Fibroblast of lung (primary cell): ENCODE measurements at regions not wholly inside any gene's neighbourhood (a gene's known extent, or its start where the extent isn't known, plus 50 kb on each side); places are given as distances from the start of the nearest gene placed in this dataset.

ENCODE experiments used
- DNase-seq, 2 donors: peaks; one replicate each; pipeline versions ENCODE4 v3.0.0 to v3.0.0-alpha.2; 2010; ENCODE audit warnings: low read depth in 2 of 2
- H2AFZ ChIP-seq: 2 replicates; pipeline ENCODE4 v1.5.1; 2012; ENCODE audit warnings: low read length, control low read depth, inconsistent platforms
- H3K27ac ChIP-seq: 2 replicates; pipeline ENCODE4 v1.5.1; 2011; ENCODE audit warnings: low read length, control low read depth; ENCODE audit not compliant: insufficient read depth
- H3K27me3 ChIP-seq: 2 replicates; pipeline ENCODE4 v1.5.1; 2011; ENCODE audit warnings: mild to moderate bottlenecking, low read length; ENCODE audit not compliant: control insufficient read depth, insufficient read depth
- H3K36me3 ChIP-seq: 2 replicates; pipeline ENCODE4 v1.5.1; 2011; ENCODE audit warnings: low read length; ENCODE audit not compliant: control insufficient read depth, insufficient read depth
- H3K4me1 ChIP-seq: 2 replicates; pipeline ENCODE4 v1.5.1; 2011; ENCODE audit warnings: low read length; ENCODE audit not compliant: control insufficient read depth, insufficient read depth; ENCODE audit errors: extremely low read depth
- H3K4me2 ChIP-seq: 2 replicates; pipeline ENCODE4 v1.5.1; 2011; ENCODE audit warnings: low read length, control low read depth; ENCODE audit not compliant: insufficient read depth; ENCODE audit errors: extremely low read depth
- H3K4me3 ChIP-seq, 4 experiments: fragments of 200-600 bp in 1 of 4; sonication (generic) in 1 of 4; replicated peaks in 1 of 4; 2 replicates each; pipeline ENCODE4 v1.5.1; 2011 to 2016; ENCODE audit warnings: low read length in 4 of 4, low read depth in 3 of 4, mild to moderate bottlenecking in 3 of 4, control low read depth in 2 of 4, inconsistent platforms in 1 of 4, mixed read lengths in 1 of 4; ENCODE audit not compliant: insufficient read depth in 1 of 4; ENCODE audit errors: control extremely low read depth in 1 of 4
- H3K79me2 ChIP-seq: 2 replicates; pipeline ENCODE4 v1.5.1; 2012; ENCODE audit warnings: mild to moderate bottlenecking, low read length, inconsistent platforms; ENCODE audit not compliant: control insufficient read depth, insufficient read depth
- H3K9ac ChIP-seq: 2 replicates; pipeline ENCODE4 v1.5.1; 2011; ENCODE audit warnings: mild to moderate bottlenecking, low read length, control low read depth; ENCODE audit not compliant: insufficient read depth
- H3K9me3 ChIP-seq: 2 replicates; pipeline ENCODE4 v1.5.1; 2012; ENCODE audit warnings: low read depth, low read length; ENCODE audit not compliant: control insufficient read depth, insufficient read depth
- H4K20me1 ChIP-seq: 2 replicates; pipeline ENCODE4 v1.5.1; 2011; ENCODE audit warnings: low read length; ENCODE audit not compliant: control insufficient read depth, insufficient read depth; ENCODE audit errors: extremely low read depth
- CTCF ChIP-seq, 2 donors: IDR thresholded peaks in 1 of 2; conservative IDR thresholded peaks in 1 of 2; 1 replicate in 1 of 2; 2 replicates in 1 of 2; pipeline ENCODE4 v1.5.1; 2011 to 2012; ENCODE audit warnings: low read length in 2 of 2, control low read depth in 1 of 2, inconsistent platforms in 1 of 2, low read depth in 1 of 2, mild to moderate bottlenecking in 1 of 2
- EZH2 ChIP-seq: IDR thresholded peaks from 2 replicates; pipeline ENCODE4 v1.5.1; 2012; ENCODE audit warnings: low read length, control low read depth, mild to moderate bottlenecking; ENCODE audit errors: missing control alignments

GRCh38 chr10:65197935-65198334, 1676.7 kb downstream of the REEP3 start:
- H4K20me1 ChIP-seq = no peaks in the 10 kb centered on the region
- no peak overlapping the region for H2AFZ ChIP-seq
- no peaks in the 10 kb centered on the region for H3K4me1 ChIP-seq
- no peak overlapping the region for H3K4me3 ChIP-seq
- no peak overlapping the region for H3K27ac ChIP-seq
- TF ChIP-seq EZH2 = no peak
- TF ChIP-seq CTCF (conservative IDR thresholded peaks at IDR 0.05 in 1 of 2, IDR thresholded peaks at IDR 0.05 in 1 of 2; ENCODE audit: low read depth in 1 of 2, low read length in 2 of 2) = no peak
- DNase-seq = no peak
- no peaks in the 10 kb centered on the region for H3K36me3 ChIP-seq
- no peaks in the 10 kb centered on the region for H3K9me3 ChIP-seq
- H3K27me3 ChIP-seq = no peaks in the 10 kb centered on the region
- no peak overlapping the region for H3K4me2 ChIP-seq
- no peaks in the 10 kb centered on the region for H3K79me2 ChIP-seq
- no peak overlapping the region for H3K9ac ChIP-seq

DNA sequence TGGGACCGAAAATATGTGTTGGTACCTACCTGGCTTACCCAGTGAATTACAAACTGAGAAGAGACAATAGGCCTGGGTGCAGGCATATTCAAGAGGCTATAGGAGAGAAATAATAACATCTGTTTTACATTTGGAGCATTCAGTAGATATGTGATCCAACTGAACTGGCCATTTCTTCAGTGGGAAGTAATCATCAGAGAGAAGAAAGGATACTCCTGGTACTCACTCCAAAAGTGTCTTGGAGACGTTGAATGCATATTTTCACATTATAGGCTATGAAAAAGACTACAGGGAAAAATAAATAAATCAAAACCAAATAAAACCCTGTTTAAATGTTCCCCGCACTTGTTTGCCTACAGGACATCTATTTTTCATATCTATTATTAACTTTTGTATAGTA, 1680.3 kb downstream of the REEP3 start:
- Histone ChIP-seq H3K27me3 (no peaks in the 10 kb centered on the region), H4K20me1 (no peaks in the 10 kb centered on the region), H3K9me3 (no peaks in the 10 kb centered on the region)

DNA sequence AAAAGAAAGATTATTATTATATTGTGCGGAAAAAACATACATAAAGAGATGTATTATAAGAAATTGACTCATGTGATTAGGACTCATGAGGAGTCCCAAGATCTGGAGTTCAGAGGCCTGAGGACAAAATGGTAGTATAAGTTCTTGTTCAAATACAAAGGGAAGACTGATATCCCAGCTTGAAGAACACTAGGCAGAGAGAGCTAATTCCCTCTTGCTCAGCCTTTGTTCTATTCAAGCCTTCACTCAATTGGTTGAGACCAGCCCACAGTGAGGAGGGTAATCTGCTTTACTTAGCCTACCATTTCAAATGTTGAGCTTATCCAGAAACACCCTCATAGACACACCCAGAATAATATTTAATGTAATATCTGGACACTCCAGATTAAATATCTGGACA, 1683.8 kb downstream of the REEP3 start:
- Histone ChIP-seq H3K9ac (no peak overlapping the region), H3K4me1 (no peaks in the 10 kb centered on the region), H2AFZ (no peak overlapping the region), H3K27me3 (no peaks in the 10 kb centered on the region), H3K27ac (no peak overlapping the region), H3K79me2 (no peaks in the 10 kb centered on the region), H3K36me3 (no peaks in the 10 kb centered on the region), H4K20me1 (no peaks in the 10 kb centered on the region), H3K4me3 (no peak overlapping the region), H3K4me2 (no peak overlapping the region), H3K9me3 (no peaks in the 10 kb centered on the region)
- no peak for DNase-seq
- no peak for TF ChIP-seq EZH2
- TF ChIP-seq CTCF (conservative IDR thresholded peaks at IDR 0.05 in 1 of 2, IDR thresholded peaks at IDR 0.05 in 1 of 2; ENCODE audit: low read depth in 1 of 2, low read length in 2 of 2) = no peak

More for the DNA sequence above, 1680.3 kb downstream of the REEP3 start:
- Histone ChIP-seq H3K4me2 (no peak overlapping the region), H3K9ac (no peak overlapping the region), H3K79me2 (no peaks in the 10 kb centered on the region), H3K27ac (no peak overlapping the region), H3K4me3 (no peak overlapping the region), H2AFZ (no peak overlapping the region), H3K36me3 (no peaks in the 10 kb centered on the region), H3K4me1 (no peaks in the 10 kb centered on the region)
- DNase-seq = no peak
- TF ChIP-seq CTCF (conservative IDR thresholded peaks at IDR 0.05 in 1 of 2, IDR thresholded peaks at IDR 0.05 in 1 of 2; ENCODE audit: low read depth in 1 of 2, low read length in 2 of 2) (no peak), EZH2 (no peak)
